Effector memory CD8-positive, alpha-beta T cell (primary cell): ENCODE measurements at regions not wholly inside any gene's neighbourhood (a gene's known extent, or its start where the extent isn't known, plus 50 kb on each side); places are given as distances from the start of the nearest gene placed in this dataset.

Experiments used
- ATAC-seq: fragments of 150-1000 bp; cut with Tn5 transposase; replicated peaks from 2 replicates; pipeline ENCODE4 v1.10.0; 2021; ENCODE audit warnings: mild to moderate bottlenecking, moderate library complexity
- DNase-seq, 3 experiments: peaks; one replicate each; pipeline ENCODE4 v3.0.0; 2021
- H3K27ac Mint-ChIP-seq, 2 donors: one replicate each; pipeline ENCODE4 v1.8.0; 2022; ENCODE audit warnings: mild to moderate bottlenecking in 2 of 2, mixed read lengths in 2 of 2, moderate library complexity in 2 of 2
- H3K27me3 Mint-ChIP-seq, 2 donors: one replicate each; pipeline ENCODE4 v1.8.0; 2022; ENCODE audit warnings: mixed read lengths in 2 of 2
- H3K36me3 Mint-ChIP-seq: one replicate; pipeline ENCODE4 v1.8.0; 2022; ENCODE audit warnings: mild to moderate bottlenecking, moderate library complexity, mixed read lengths; ENCODE audit not compliant: insufficient read depth
- H3K4me1 Mint-ChIP-seq, 2 donors: one replicate each; pipeline ENCODE4 v1.8.0; 2022; ENCODE audit warnings: low read depth in 2 of 2, mixed read lengths in 2 of 2
- H3K4me3 Mint-ChIP-seq, 2 donors: one replicate each; pipeline ENCODE4 v1.8.0; 2022; ENCODE audit warnings: mild to moderate bottlenecking in 2 of 2, mixed read lengths in 2 of 2, moderate library complexity in 2 of 2
- H3K9me3 Mint-ChIP-seq, 2 donors: one replicate each; pipeline ENCODE4 v1.8.0; 2022; ENCODE audit warnings: mixed read lengths in 2 of 2

DNA sequence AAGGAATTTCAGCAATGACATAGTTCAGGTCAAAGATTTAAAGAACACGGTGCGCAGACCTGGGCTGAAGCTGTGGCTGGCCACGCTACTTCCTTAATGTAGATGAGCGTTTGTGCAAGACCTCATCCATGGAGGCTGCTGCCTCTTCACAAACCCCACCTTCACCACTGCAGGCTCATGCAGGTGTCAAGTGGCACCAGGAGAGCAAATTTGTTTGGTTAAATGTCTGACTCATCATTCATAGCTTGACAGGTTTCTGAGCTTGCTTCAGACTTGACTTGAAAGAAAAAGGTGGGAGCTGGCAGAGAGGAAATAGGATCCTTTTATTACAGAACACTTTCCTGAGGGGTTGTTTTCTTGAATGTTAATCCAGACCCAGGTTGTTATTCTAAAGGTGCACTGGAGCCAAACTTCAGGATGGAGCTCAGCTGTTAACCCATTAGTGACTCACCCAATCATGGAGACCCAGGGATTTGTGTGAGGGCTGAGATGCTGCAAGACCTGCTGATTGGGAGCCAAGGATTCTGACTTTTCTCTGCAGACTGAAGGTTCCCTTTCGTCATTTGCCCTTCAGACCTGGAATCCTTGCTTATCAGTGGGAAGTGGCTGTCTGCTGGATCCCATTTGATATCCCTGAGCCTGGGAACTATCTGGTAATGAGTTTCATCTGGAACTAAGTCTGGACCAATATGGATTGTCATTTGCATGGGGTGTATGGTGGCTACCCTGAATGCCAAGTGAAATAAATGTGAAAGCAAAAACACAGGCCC lies 315.3 kb downstream of the PTTG2 start:
- no peak overlapping the region for H3K27ac Mint-ChIP-seq
- H3K4me1 Mint-ChIP-seq: no peaks in the 10 kb centered on the region
- no peak overlapping the region for H3K4me3 Mint-ChIP-seq
- no peaks in the 10 kb centered on the region for H3K36me3 Mint-ChIP-seq
- no peak for DNase-seq
- H3K27me3 Mint-ChIP-seq: no peaks in the 10 kb centered on the region
- ATAC-seq: no peak
- H3K9me3 Mint-ChIP-seq: no peaks in the 10 kb centered on the region

DNA sequence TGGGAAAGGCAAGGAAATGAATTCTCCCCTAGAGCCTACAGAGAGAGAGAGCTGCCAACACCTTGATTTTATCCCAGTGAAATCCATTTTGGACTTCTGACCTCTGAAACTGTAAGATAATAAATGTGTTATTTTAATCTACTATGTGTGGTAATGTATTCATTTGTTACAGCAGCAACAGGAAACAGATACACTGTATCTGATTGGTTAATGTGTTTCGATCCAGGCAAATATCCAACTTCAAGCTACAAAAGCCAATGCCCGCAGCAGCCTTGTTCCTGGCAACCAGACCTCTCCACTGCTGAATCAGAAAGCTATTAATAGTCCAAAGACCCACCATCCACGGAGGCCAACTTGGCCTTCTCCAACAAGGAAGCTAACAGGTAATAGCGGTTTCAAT lies 318.1 kb downstream of the PTTG2 start:
- ATAC-seq (no peak), DNase-seq (no peak)
- H3K4me3 Mint-ChIP-seq: no peak overlapping the region
- no peak overlapping the region for H3K27ac Mint-ChIP-seq
- no peaks in the 10 kb centered on the region for H3K27me3 Mint-ChIP-seq
- no peaks in the 10 kb centered on the region for H3K9me3 Mint-ChIP-seq
- H3K36me3 Mint-ChIP-seq: no peaks in the 10 kb centered on the region
- peaks cover 0 to 5% of the 10 kb centered on the region in 2 donors for H3K4me1 Mint-ChIP-seq

DNA sequence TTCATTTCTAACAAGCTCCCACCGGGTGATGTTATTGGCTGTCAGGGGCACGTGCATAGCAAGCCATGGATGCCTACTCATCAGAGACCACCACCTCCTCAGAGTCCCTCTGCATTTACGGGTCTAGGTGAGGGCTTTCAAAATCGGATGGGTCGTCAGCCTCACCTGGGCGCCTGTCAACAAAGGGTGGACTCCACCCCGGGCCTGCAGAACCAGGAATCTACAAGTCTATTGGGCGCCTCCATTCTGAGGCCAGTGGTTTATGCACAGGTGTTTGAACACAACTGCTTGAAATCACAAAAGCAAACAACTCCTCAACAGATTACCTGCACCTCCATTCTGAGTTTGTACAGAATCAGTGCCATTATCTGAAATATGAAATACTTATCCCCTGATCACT lies 318.9 kb downstream of the PTTG2 start:
- Mint-ChIP-seq H3K27me3 (no peaks in the 10 kb centered on the region), H3K27ac (no peak overlapping the region), H3K36me3 (no peaks in the 10 kb centered on the region), H3K4me1 (peaks cover 0 to 5% of the 10 kb centered on the region in 2 donors), H3K9me3 (no peaks in the 10 kb centered on the region), H3K4me3 (no peak overlapping the region)
- DNase-seq: no peak
- no peak for ATAC-seq

DNA sequence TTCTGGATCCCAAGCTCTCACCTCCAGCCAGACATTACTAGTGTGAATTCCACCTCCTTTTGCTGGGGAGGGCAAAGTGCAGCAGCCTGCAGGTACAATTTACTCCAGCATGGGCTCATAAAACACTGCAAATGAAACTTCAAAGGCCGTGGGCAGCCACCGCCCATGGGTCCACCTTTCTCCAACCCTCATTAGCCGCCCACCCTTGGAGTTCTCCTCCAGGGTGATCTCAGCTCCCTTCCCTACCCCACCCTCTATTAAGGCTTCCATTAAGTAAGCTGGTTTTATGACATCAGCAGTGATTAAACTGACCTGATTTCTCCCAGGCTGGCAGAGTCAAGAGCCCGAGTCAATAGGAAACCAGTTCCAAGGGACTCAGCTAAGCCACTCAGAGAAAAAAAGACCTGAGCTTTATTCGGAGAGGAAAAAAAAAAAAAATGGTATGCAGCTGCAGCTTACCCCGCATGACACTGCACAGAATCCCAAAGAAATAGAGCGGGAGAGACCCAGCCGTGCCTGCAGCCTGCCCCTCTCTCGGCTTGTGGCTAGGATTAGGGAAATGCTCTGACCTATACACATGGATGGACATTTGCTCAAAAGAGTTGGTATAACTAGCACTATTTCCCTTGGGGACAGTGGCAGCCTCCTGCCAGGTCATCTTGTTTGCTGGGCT lies 319.6 kb downstream of the PTTG2 start:
- no peak overlapping the region for H3K27ac Mint-ChIP-seq
- H3K36me3 Mint-ChIP-seq: no peaks in the 10 kb centered on the region
- H3K9me3 Mint-ChIP-seq: no peaks in the 10 kb centered on the region
- peaks cover 0 to 5% of the 10 kb centered on the region in 2 donors for H3K4me1 Mint-ChIP-seq
- ATAC-seq (no peak), DNase-seq (no peak)
- H3K27me3 Mint-ChIP-seq: no peaks in the 10 kb centered on the region
- no peak overlapping the region for H3K4me3 Mint-ChIP-seq

DNA sequence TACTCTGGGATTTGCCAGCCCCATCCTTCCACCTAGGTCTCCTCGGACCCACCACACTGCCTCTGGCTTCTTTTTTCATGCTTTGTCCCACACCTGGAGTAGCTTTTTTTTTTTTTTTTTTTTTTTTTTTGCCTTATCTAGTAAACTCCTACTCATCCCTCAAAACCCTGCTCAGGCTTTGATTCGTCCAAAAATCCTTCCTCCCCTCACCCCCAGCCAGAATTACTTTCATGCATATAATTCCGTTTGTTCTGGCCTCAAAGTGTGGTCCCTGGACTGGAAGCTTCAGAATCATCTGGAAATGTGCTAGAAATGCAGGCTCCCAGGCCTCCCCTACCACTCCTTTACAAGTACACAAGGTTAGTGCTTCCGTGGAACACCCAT lies 320.1 kb downstream of the PTTG2 start:
- H3K4me1 Mint-ChIP-seq: peaks cover 0 to 5% of the 10 kb centered on the region in 2 donors
- H3K36me3 Mint-ChIP-seq: no peaks in the 10 kb centered on the region

DNA sequence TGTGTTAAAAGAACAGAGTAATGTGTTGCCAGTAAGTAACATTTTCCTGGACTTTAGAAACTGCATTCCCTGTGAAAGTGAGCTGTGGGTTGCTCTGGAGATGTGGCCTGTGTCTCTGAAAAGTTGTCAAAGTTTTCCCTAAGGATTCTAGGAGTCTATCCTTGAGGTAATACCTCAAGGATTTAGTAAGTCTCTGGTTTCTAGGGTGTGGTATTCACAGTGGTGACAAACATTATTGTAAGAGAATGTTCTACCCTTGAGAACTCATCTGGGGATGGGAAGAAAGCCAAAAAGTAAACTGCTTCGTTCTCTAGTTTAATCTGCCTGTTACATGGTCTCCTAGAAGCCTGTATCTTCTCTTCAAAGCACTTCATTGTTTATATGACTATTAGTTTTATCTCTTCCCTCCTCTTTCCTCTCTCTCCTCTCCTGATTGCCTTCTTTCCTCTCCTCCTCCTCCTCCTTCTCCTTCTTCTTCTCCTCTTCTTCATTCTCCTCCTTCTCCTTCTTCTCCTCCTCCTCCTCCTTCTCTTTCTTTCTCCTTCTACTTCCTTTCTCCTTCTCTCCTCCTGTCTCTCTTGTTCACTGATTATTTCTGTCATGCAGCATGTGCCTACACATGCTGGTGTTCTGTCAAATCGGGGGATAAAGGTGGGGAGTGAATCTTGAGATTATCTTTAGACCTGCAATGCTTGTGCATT lies 321.3 kb downstream of the PTTG2 start:
- DNase-seq (no peak), ATAC-seq (no peak)
- Mint-ChIP-seq H3K9me3 (no peaks in the 10 kb centered on the region), H3K27ac (no peak overlapping the region), H3K4me3 (no peak overlapping the region), H3K27me3 (no peaks in the 10 kb centered on the region), H3K36me3 (no peaks in the 10 kb centered on the region), H3K4me1 (peaks cover 0 to 5% of the 10 kb centered on the region in 2 donors)

More for the DNA sequence above, 320.1 kb downstream of the PTTG2 start:
- Mint-ChIP-seq H3K27me3 (no peaks in the 10 kb centered on the region), H3K4me3 (no peak overlapping the region), H3K27ac (no peak overlapping the region), H3K9me3 (no peaks in the 10 kb centered on the region)
- ATAC-seq (no peak), DNase-seq (no peak)

DNA sequence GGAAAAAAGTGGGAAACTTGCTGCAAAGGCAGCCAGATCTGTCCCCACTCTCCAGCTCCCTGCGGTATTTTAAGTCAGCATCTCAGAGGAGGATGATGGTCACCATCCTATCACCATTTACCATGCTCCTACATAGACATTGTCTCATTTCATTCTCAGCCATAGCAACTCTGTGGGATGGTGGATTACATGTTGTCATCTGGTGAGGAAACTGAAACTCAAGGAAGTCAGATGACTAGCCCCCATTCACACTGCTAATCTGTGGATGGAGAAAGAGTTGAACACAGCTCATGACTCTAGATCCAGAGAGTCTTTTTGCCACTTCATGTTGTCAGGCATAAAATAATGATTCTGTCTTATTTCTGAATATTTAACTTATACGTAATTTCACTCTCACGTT lies 323.5 kb downstream of the PTTG2 start:
- H3K4me1 Mint-ChIP-seq: peaks cover 0 to 5% of the 10 kb centered on the region in 2 donors
- H3K36me3 Mint-ChIP-seq: no peaks in the 10 kb centered on the region
- H3K4me3 Mint-ChIP-seq: no peak overlapping the region
- ATAC-seq (no peak), DNase-seq (no peak)
- H3K9me3 Mint-ChIP-seq: no peaks in the 10 kb centered on the region
- no peaks in the 10 kb centered on the region for H3K27me3 Mint-ChIP-seq
- no peak overlapping the region for H3K27ac Mint-ChIP-seq

DNA sequence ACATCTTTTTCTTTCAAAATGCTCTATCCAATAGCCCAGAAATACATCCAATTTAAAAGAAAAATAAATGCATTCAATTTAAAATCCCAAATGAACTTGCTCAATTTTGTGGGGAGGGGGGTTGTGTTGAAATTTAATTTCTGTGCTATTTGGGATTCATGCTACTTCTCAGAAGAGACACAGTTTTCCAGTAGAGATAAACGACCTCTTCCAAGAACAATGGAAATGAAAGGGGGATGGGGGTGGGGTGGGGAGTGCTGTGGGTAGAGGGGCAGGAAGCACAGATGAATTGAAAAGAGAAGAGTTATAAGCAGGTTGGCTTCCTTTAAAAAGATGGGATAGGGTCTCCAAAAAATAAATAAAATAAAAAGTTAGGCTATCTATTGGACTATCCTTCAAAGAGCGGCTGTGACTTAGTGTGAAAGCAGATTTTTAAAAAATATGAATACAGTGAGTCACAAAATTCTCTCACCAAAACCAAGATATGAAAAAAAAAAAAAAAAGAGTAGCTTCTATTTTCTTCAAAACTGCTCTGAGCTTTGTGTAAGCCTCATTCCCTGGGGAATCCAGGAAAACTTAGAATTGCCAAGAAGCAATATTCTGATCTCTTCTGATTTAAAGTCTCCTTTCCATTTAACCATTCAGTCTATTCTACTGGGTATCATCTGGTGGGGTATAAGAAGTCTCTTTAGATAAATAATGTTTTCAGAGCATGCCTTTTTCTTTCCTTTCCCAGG lies 324.3 kb downstream of the PTTG2 start:
- no peak overlapping the region for H3K27ac Mint-ChIP-seq
- H3K4me1 Mint-ChIP-seq: peaks cover 0 to 5% of the 10 kb centered on the region in 2 donors

DNA sequence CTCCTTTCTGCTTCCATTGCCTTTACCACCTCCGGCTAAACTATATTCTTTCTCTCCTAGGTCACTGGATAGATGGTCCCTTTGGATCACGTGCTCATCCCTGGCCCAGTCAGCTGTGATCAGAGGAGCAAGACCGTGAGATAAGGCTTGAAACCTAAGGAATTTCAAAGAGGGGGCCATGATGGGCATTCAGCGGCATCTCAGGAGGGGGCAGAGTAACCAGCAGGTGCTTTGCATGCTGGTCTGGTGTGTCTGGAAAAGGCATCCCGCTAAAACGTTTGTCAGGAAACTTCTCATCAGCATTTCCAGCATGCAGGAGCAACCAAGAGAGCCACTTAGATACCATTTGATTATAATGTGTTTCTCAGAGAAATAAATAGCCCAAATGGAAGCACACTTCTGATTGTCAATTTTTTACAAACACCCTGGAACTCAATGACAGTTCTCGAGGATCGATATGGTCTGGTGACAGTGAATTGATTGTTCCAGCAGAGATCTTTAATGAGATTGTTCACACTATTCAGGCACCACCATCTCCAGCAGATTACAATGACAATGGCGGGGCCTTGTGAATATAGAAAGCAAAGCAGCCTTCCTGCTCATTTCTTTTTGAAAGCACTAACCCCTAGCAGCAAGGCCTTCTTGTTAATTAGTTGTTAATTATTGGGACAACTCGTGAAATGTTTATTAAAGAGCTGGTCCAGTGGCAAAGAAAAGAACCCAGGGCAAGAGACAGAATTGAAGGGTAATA lies 327.1 kb downstream of the PTTG2 start:
- H3K27ac Mint-ChIP-seq: no peak overlapping the region
- ATAC-seq: no peak

More for the DNA sequence above, 324.3 kb downstream of the PTTG2 start:
- Mint-ChIP-seq H3K4me3 (no peak overlapping the region), H3K27me3 (no peaks in the 10 kb centered on the region), H3K9me3 (no peaks in the 10 kb centered on the region), H3K36me3 (no peaks in the 10 kb centered on the region)
- ATAC-seq (no peak), DNase-seq (no peak)

DNA sequence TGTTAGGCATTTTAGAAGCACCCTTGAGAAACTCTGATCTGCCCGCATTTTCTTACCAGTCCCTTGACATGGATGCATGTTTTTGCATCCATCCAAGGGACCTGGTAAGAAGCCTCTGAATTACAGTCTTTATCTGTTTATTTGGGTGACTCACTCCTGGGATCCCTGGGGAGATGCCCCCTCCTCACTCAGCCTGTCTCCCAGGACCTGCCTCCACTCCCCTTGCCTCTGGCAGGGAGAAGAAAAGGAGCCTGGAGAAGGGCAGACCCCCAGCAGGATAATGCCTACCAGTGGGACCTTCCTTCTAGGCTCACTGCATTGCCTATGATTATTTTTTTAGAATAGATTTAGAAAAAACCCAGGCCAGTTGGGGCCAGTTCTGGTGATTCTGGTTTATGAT lies 329.4 kb downstream of the PTTG2 start:
- Mint-ChIP-seq H3K36me3 (no peaks in the 10 kb centered on the region), H3K9me3 (peaks cover 4 to 9% of the 10 kb centered on the region in 2 donors), H3K4me1 (no peaks in the 10 kb centered on the region), H3K27ac (no peak overlapping the region), H3K27me3 (peaks cover 0 to 12% of the 10 kb centered on the region in 2 donors), H3K4me3 (no peak overlapping the region)
- no peak for ATAC-seq
- no peak for DNase-seq

More for the DNA sequence above, 327.1 kb downstream of the PTTG2 start:
- no peaks in the 10 kb centered on the region for H3K36me3 Mint-ChIP-seq
- DNase-seq: no peak
- H3K27me3 Mint-ChIP-seq: peaks cover 0 to 6% of the 10 kb centered on the region in 2 donors
- no peaks in the 10 kb centered on the region for H3K9me3 Mint-ChIP-seq
- no peaks in the 10 kb centered on the region for H3K4me1 Mint-ChIP-seq
- no peak overlapping the region for H3K4me3 Mint-ChIP-seq

DNA sequence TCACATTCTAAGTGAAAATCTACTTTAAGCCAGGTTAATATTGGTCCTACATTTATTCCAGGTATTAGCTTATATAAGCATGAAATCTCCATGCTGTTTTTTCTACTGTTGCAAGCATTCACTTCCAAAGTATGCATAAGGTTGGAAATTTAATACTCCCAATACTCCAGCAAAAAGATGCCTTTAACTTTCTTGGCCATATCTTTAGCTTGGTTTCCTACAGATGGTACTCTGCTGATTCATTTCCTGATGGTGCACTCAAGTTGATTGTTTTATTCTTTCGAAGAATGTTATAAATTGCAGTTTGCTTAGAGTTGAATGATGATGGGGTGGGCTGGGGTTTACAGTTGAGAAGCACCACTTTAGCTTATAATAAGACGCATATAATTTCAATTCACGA lies 330.2 kb downstream of the PTTG2 start:
- Mint-ChIP-seq H3K36me3 (no peaks in the 10 kb centered on the region), H3K4me3 (no peak overlapping the region), H3K27me3 (peaks cover 0 to 12% of the 10 kb centered on the region in 2 donors), H3K4me1 (no peaks in the 10 kb centered on the region), H3K9me3 (peaks cover 4 to 9% of the 10 kb centered on the region in 2 donors), H3K27ac (no peak overlapping the region)
- no peak for DNase-seq
- ATAC-seq: no peak

DNA sequence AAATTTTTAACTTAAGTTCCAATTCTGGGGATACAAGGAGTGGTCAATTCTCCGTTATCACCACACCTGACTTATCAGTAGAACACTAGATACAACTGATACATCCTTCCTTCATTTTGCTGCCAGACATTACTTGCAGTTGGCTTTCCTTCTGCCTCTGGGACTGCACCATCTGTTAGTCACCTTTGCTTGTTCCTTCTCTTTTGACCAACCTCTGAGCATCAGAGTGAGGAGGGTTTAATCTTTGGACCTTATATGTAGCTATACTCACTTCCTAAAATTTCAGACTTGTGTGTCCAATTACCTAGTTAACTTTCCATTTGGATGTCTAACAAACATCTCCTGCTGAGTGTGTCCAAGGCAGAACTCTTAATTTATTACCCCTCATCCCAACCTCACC lies 330.7 kb downstream of the PTTG2 start:
- no peak for ATAC-seq
- no peak for DNase-seq
- Mint-ChIP-seq H3K27me3 (peaks cover 0 to 12% of the 10 kb centered on the region in 2 donors), H3K27ac (no peak overlapping the region), H3K4me3 (no peak overlapping the region), H3K36me3 (no peaks in the 10 kb centered on the region), H3K9me3 (peaks cover 4 to 9% of the 10 kb centered on the region in 2 donors), H3K4me1 (no peaks in the 10 kb centered on the region)

DNA sequence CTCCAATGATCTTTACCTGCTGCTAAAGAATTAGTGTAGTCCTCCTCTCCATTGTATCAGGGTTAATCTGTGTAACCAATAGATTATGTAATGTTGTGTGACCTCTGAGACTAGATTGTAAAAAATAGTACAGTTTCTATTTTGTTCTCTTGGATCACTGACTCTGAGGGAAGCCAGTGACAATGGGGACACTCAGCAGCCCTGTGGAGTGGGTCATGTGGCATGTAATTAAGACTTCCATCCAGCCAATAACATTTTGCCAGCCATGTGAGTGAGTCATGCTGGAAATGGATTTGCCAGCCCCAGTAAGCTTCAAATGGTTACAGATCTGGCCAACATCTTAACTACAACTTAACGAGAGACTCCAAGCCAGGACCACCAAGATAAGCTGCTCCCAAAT lies 332.3 kb downstream of the PTTG2 start:
- no peak overlapping the region for H3K4me3 Mint-ChIP-seq

More for the DNA sequence above, 332.3 kb downstream of the PTTG2 start:
- ATAC-seq (no peak), DNase-seq (no peak)
- Mint-ChIP-seq H3K9me3 (peaks cover 4 to 9% of the 10 kb centered on the region in 2 donors), H3K27me3 (peaks cover 0 to 12% of the 10 kb centered on the region in 2 donors), H3K36me3 (no peaks in the 10 kb centered on the region), H3K27ac (no peak overlapping the region), H3K4me1 (no peaks in the 10 kb centered on the region)
